HEK293T (cell line): ENCODE measurements at regions not wholly inside any gene's neighbourhood (a gene's known extent, or its start where the extent isn't known, plus 50 kb on each side); places are given as distances from the start of the nearest gene placed in this dataset.
"Not testable (repeated sequence)": the region's sequence is repeated elsewhere in the genome, so short reads cannot be mapped to it uniquely, and the experiment has no call there.

Experiments
- CTCF ChIA-PET: fragments of 350-600 bp; formaldehyde crosslinking; extraction: SDS; loops from one replicate; lab custom pipeline; 2021; ENCODE audit warnings: antibody characterized with exemption, inconsistent platforms; lab: Yijun Ruan, JAX
- POLR2A ChIA-PET: fragments of 350-600 bp; formaldehyde crosslinking; extraction: SDS; loops from one replicate; lab custom pipeline; 2020; ENCODE audit warnings: antibody characterized with exemption, inconsistent platforms; lab: Yijun Ruan, JAX
- DNase-seq: peaks from one replicate; pipeline ENCODE4 v3.0.0; 2012; ENCODE audit warnings: mixed read lengths; ENCODE audit errors: extremely low spot score
- ARNT ChIP-seq: fragments of 450-650 bp; IDR thresholded peaks from 2 replicates; pipeline ENCODE4 v1.6.1; 2017; ENCODE audit warnings: mild to moderate bottlenecking
- BHLHE40 ChIP-seq: fragments of 450-650 bp; IDR thresholded peaks from 2 replicates; pipeline ENCODE4 v1.6.1; 2016; ENCODE audit warnings: mild to moderate bottlenecking, moderate library complexity, borderline replicate concordance
- CTBP1 ChIP-seq: fragments of 450-650 bp; IDR thresholded peaks from 2 replicates; pipeline ENCODE4 v1.6.1; 2016; ENCODE audit warnings: borderline replicate concordance
- ELF4 ChIP-seq: fragments of 450-650 bp; IDR thresholded peaks from 2 replicates; pipeline ENCODE4 v1.6.1; 2017; ENCODE audit warnings: antibody characterized with exemption
- FOXA1 ChIP-seq: fragments of 450-650 bp; IDR thresholded peaks from 2 replicates; pipeline ENCODE4 v1.6.1; 2016; ENCODE audit warnings: mild to moderate bottlenecking
- FOXK2 ChIP-seq: fragments of 450-650 bp; IDR thresholded peaks from 2 replicates; pipeline ENCODE4 v1.6.1; 2016; ENCODE audit warnings: mild to moderate bottlenecking
- FOXM1 ChIP-seq: fragments of 450-650 bp; IDR thresholded peaks from 2 replicates; pipeline ENCODE4 v1.6.1; 2017; ENCODE audit warnings: mild to moderate bottlenecking, borderline replicate concordance
- HDGF ChIP-seq: fragments of 450-650 bp; IDR thresholded peaks from 2 replicates; pipeline ENCODE4 v1.6.1; 2017; ENCODE audit warnings: antibody characterized with exemption, borderline replicate concordance
- L3MBTL2 ChIP-seq: fragments of 450-650 bp; conservative IDR thresholded peaks from 2 replicates; pipeline ENCODE4 v1.6.1; 2016; ENCODE audit warnings: mild to moderate bottlenecking
- LEF1 ChIP-seq: fragments of 450-650 bp; IDR thresholded peaks from 2 replicates; pipeline ENCODE4 v1.6.1; 2017; ENCODE audit warnings: mild to moderate bottlenecking, borderline replicate concordance
- NFRKB ChIP-seq: fragments of 450-650 bp; IDR thresholded peaks from 2 replicates; pipeline ENCODE4 v1.6.1; 2016; ENCODE audit warnings: mild to moderate bottlenecking, moderate library complexity
- SP1 ChIP-seq: fragments of 450-650 bp; IDR thresholded peaks from 2 replicates; pipeline ENCODE4 v1.6.1; 2017
- SUZ12 ChIP-seq: fragments of 450-650 bp; IDR thresholded peaks from 2 replicates; pipeline ENCODE4 v1.6.1; 2016; ENCODE audit warnings: mild to moderate bottlenecking
- TARDBP ChIP-seq: fragments of 450-650 bp; IDR thresholded peaks from 2 replicates; pipeline ENCODE4 v1.6.1; 2016
- ZNF384 ChIP-seq: fragments of 450-650 bp; IDR thresholded peaks from 2 replicates; pipeline ENCODE4 v1.6.1; 2016
- TF ChIP-seq, protein P1 (sequence below): fragments of 450-650 bp; IDR thresholded peaks from 2 replicates; pipeline ENCODE4 v1.6.1; 2016

DNA sequence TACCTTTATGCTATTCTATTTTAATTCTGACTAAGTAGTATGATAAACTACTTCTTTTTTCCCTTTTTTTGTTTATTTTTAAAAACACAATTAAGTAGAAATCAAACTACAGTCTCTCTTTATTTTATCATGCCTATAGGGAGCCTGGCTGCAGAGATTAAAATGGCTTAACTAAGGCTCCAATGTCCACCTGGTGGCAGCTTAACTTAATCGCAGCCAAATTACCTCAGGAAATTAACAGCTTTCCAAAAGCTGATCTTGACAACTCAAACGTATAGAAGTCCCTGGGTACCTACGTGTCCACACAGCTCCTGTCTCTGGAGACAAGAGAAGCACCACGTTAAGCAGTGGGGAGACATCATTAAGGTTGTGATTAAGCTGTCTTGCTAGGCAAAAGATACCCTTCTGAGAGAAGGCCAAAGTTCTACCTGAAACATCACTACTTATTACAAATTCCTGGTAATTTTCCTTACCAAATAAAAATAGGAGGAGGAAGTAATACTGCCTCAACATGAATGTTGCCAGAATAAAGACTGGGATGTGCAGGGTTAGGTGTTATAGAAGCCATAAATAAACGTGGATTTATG lies 63.2 kb upstream of the SNX19 start:
- no peak for TF ChIP-seq NFRKB
- TF ChIP-seq FOXK2, result no peak
- no peak for TF ChIP-seq ARNT
- no peak for TF ChIP-seq ZNF384
- no peak for TF ChIP-seq LEF1
- TF ChIP-seq, protein P1, sequence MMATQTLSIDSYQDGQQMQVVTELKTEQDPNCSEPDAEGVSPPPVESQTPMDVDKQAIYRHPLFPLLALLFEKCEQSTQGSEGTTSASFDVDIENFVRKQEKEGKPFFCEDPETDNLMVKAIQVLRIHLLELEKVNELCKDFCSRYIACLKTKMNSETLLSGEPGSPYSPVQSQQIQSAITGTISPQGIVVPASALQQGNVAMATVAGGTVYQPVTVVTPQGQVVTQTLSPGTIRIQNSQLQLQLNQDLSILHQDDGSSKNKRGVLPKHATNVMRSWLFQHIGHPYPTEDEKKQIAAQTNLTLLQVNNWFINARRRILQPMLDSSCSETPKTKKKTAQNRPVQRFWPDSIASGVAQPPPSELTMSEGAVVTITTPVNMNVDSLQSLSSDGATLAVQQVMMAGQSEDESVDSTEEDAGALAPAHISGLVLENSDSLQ, result no peak
- no peak for TF ChIP-seq TARDBP
- no peak for TF ChIP-seq HDGF
- TF ChIP-seq ELF4, result no peak
- TF ChIP-seq FOXM1, result no peak
- ChIA-PET CTCF (interaction anchor here (0.6 kb wide), 1 partner anchor 546 kb away, joined by 3 read pairs; no protein-coding TSS in a partner anchor), POLR2A (no interaction called here)
- DNase-seq, result peak; percentile 18

DNA sequence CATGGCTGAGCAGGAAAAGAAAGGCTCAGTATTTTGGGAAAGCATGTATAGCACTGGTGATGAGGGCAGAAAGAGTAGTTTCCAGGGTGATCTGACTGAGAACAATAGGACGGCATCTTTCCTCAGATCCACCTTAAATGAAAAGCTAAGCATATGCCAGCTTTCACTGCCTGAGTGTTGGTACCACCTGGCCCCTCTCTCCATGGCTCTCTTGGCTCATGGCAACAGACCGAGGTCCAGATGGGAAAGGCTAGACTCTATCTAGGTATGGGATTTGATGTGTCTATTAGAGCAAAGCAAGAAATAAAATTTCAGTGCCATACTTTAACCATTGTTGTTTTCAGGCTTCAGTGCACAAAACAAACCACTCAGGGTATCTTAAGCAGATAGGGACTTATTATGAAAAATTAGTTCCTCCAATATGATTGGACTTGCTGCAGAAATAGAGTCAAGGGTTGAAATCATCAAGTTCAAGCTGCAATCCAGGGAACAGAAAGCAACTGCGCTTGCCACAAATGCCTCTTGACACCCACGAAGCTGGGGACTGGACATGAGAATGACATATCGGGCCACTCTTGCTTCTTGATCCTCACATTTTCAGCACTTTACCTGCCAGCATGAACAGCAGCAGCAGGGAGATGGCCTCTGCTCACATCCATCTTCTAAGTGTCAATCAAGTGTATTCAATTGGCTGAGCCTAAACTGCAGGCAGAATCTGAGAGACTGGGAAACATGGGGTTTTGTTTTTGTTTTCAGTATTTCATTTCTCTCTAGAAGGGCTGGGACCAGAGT lies 64.0 kb upstream of the SNX19 start:
- ChIA-PET POLR2A (no interaction called here), CTCF (no interaction called here)
- no peak for TF ChIP-seq FOXM1
- TF ChIP-seq CTBP1, result no peak
- no peak for TF ChIP-seq SP1
- no peak for TF ChIP-seq BHLHE40
- TF ChIP-seq FOXK2, result no peak
- TF ChIP-seq FOXA1, result no peak
- TF ChIP-seq TARDBP, result no peak
- TF ChIP-seq NFRKB, result no peak
- no peak for DNase-seq

DNA sequence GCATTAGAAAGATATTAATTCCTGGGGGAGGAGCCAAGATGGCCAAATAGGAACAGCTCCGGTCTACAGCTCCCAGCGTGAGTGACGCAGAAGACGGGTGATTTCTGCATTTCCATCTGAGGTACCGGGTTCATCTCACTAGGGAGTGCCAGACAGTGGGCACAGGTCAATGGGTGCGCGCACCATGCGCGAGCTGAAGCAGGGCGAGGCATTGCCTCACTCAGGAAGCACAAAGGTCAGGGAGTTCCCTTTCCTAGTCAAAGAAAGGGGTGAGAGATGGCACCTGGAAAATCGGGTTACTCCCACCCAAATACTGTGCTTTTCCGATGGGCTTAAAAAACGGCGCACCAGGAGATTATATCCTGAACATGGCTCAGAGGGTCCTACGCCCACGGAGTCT lies 68.0 kb upstream of the SNX19 start:
- DNase-seq, POLR2A ChIA-PET: not testable (repeated sequence)
- CTCF ChIA-PET, result interaction anchor here (0.9 kb wide), 1 partner anchor 8 kb away, joined by 3 read pairs; no protein-coding TSS in a partner anchor

DNA sequence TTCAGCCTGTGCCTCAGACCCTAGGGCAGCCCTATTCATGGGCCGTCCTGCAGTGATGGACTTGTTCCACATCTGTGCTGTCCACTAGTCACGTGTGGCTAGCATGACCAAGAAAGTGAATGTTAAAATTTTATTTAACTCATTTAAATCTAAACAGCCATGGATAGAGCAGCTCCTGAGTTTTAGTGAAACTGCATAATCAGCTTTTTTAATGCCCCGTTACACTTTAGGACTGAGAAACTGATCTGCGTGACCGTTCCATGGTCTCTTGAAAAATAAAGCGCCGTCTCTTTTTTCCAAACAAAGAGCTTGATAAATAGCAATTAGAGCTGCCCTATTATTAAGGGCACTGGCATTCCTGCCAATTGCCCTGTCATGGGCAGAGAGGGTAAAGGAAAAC lies 76.5 kb upstream of the SNX19 start:
- DNase-seq, result no peak
- TF ChIP-seq ZNF384, result no peak
- TF ChIP-seq L3MBTL2, result no peak
- no peak for TF ChIP-seq NFRKB
- no peak for TF ChIP-seq BHLHE40
- no peak for TF ChIP-seq ARNT
- TF ChIP-seq SUZ12, result no peak
- TF ChIP-seq FOXK2, result no peak
- POLR2A ChIA-PET, result no interaction called here
- CTCF ChIA-PET, result no interaction called here

DNA sequence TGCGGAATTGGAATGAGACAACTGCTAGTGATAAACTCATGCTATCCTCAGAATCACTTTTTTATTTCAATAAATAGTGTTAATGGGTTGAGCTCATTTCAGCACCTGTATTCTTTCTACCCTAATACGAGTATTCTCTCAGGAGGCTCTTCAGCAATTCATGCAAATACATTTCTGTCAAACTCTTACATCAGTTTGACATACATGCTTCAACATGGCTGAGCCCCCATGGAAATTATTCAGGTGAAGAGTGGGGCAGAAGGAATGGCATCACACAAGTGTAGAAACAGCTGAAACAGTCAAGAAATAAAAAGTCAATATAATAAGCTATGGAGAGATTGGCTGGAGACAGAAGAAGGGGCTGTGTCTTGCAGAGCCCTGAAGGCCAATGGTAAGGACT lies 77.8 kb upstream of the SNX19 start:
- DNase-seq, result no peak
- POLR2A ChIA-PET, result no interaction called here
- CTCF ChIA-PET, result no interaction called here
- TF ChIP-seq, protein P1, result no peak
- TF ChIP-seq FOXM1 (no peak), ZNF384 (no peak), ARNT (no peak), HDGF (no peak), SP1 (no peak), CTBP1 (no peak), SUZ12 (no peak), L3MBTL2 (no peak), NFRKB (no peak), FOXA1 (no peak)

DNA sequence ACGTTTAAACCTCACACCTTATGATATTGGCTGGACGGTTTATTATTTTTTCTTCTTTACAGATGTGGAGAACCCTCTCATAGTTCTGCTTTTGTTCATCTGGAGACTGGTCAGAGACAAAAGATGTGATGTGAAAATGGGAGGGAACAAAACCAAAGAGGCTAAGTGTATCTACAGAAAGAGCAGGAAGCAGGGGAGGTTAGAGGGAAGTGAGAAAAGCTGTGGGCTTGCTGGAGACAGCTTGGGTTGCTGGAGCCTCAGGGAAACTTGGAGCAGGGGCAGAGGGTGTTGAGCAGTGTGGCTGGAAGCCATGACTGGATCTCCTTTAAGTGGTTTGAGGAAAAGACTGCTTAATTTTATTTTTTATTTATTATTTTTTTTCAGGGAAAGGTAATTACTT lies 79.0 kb upstream of the SNX19 start:
- CTCF ChIA-PET, result no interaction called here
- TF ChIP-seq NFRKB, result no peak
- TF ChIP-seq FOXK2, result no peak
- TF ChIP-seq LEF1, result no peak
- TF ChIP-seq CTBP1, result no peak
- no peak for TF ChIP-seq HDGF
- TF ChIP-seq ELF4, result no peak
- TF ChIP-seq, protein P1, result no peak
- no peak for TF ChIP-seq SUZ12
- no peak for TF ChIP-seq L3MBTL2
- TF ChIP-seq TARDBP, result no peak
- no peak for TF ChIP-seq BHLHE40
- TF ChIP-seq FOXA1, result no peak
- no peak for TF ChIP-seq ARNT
- POLR2A ChIA-PET, result no interaction called here
- no peak for DNase-seq

DNA sequence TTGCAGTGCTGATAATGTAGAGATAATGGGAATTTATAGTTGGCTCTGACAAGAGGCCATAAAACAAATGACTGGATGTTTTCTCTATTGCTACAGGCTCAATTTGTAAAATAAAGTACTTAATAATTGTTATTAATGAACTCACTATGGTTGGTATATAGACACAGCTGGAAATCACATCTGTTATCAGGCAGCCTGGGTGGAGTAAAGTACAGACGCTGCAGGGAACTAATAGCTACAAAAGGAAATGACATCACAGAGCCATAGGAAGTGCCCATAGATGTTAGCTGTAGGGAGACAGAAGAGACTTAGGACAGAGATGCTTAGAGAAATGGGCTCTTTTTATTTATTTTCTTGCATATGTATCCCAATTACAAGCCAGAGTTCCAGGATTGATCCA lies 81.0 kb upstream of the SNX19 start:
- ChIA-PET CTCF (no interaction called here), POLR2A (no interaction called here)
- no peak for DNase-seq
- TF ChIP-seq FOXA1 (no peak), TARDBP (no peak), L3MBTL2 (no peak), FOXM1 (no peak), LEF1 (no peak), ELF4 (no peak), CTBP1 (no peak), BHLHE40 (no peak), FOXK2 (no peak), ARNT (no peak), SP1 (no peak), NFRKB (no peak), SUZ12 (no peak), ZNF384 (no peak), HDGF (no peak)
- TF ChIP-seq, protein P1, result no peak
